ENCODE measurements at regions not wholly inside any gene's neighbourhood (a gene's known extent, or its start where the extent isn't known, plus 50 kb on each side); places are given as distances from the start of the nearest gene placed in this dataset.

DNA sequence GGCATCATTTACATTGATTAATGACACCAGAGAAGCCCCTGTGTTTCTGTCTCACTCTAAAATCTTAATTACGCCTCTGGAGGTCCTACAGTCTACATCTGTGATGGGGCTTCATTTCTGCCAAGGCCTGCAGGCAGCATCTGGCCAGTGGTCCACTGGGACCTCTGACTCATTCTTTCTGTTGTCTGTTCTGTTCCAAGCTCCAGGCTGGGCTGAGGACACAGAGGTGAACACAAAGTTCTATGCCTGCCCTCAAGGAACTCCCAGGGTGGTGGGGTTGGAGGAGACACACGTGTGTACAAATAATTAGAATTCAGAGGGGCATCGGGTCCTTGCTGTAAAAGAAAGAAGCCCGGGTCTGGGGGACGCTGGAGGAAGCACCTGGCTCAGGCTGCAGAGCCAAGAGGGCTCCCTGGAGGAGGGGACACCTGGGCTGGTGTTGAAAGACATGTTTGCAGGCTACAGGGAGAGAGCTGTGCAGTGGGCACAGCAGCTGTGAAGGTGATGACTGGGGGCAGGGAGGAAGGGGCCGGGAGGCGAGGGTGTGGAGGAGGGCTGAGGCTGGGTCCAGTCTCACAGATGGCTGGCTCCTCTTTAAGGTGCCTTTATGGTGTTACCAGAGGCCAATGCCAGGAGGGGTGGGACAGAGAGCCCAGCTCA, 103.3 kb upstream of the PRR23E start:
- no peak for DNase-seq (ENCODE audit: low spot score)

DNA sequence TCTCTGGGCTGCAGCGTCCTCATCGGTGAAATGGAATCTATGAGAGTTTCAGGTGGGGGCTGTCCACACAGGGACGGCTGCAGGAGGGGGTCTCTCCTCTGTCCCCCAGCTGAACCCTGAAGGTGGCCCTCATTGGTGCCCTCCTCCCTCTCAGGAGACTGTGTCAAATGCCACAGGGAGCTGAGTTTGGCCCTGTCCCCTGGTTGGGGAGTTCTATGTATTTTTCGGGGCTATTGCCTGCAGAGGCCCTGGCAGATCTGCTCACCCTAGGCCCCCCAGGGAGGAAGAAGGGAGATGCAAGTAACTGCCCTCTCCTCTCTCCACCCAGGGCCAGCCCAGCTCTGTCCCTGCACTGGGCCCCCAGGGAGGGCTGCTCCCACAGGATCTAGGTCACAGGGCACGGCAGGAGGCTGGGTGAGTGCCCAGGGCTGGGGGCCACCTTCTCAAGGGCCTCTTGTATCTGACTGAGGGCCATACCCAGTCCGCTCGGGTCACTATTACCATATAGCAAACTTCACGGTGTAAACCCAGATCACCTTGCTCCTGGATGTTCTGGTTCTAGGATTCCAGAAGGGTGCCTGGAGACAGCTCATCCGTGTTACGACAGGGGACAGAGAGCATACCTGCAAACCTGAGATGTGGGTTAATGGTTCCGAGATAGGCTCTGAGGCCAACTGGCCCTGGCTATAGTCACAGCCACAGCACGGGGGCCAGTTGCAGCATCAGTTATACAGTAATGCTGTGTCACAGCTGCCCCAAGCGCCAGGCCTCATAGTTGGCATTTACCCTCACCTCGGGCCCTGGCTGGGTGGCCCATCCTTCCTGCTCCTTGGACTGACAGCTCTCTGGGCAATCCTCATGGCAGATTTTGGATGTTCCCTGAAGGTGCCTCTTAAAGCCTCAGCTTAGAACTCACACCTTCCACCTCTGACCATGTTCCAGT, 102.4 kb upstream of the PRR23E start:
- DNase-seq (ENCODE audit: low spot score), result no peak

DNA sequence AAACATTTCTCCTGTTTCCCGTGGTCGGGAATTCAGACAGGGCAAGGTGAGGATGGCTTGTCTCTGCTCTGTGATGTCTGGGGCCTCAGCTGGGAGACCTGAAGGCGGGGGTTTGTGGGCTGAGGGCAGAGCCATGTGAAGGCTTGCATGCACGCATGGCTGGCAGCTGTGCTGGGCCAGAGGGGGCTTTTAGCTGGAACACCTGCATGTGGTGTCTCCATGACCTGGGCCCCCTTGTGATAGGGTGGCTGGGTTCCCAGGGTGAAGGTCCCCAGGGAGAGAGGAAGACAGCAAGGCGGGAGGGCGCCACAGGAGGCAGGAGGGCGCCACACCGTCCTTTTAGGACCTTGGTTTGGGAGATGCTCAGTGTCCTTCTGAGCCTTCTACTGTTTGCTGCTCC, 101.6 kb upstream of the PRR23E start:
- DNase-seq (ENCODE audit: low spot score), result no peak

DNA sequence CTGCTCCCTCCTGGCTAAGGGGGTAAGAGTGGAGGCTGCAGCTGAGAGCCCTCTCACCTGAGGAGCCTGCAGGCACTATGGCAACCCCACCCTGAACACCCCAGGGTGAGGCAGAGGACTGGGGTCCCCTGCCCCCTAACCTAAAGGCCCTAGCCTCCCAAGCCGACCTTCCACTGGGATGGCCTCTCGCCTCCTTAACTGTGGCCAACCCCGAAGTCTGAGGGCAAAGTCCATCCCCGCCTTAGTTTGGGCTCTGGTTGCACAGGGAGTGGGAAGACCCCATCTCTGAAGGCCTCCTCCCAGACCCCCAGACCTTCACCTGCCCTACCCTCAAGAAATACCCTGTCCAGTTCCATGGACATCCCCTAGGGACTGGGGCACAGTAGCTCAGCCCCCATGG, 100.6 kb upstream of the PRR23E start:
- DNase-seq (ENCODE audit: low spot score), result no peak

DNA sequence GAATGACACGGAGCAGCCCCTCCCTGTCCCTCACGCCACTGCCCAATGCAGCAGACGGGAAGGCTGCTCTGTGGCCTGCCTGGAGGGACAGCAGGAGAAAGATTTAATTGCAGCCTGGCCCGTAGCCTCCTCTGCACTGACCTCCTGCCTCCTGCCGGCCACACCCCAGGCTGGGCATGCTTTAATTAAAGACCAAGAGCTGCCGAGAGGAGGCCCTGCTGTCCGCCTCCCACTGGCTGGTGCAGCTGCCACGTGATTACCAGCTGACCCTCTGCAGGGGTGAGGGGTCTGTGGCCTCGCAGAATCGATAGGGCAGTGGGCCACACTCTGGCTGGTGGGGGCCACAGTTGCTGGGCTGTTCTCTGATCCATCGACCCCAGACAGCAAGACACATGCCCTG, 100.2 kb upstream of the PRR23E start:
- no peak for DNase-seq (ENCODE audit: low spot score)

DNA sequence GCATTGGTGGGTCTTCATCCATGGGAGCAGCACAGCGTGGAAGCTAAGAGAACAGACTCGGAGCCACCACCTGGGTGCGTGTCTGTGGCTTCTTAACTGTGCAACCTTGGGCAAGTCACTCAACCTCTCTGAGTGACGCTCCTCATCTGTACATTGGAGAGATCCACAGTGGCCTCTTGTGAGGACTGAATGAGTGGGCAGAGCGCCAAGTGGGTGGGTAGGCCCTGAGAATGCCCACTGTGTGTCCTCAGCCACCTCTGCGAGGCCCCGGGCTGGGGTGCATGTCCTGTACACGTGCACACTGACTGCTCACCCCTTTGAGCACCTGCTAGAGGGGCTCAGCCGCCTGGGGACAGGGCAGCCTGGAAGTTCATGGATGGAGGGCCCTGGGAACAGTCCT, 99.6 kb upstream of the PRR23E start:
- DNase-seq (ENCODE audit: low spot score), result no peak

DNA sequence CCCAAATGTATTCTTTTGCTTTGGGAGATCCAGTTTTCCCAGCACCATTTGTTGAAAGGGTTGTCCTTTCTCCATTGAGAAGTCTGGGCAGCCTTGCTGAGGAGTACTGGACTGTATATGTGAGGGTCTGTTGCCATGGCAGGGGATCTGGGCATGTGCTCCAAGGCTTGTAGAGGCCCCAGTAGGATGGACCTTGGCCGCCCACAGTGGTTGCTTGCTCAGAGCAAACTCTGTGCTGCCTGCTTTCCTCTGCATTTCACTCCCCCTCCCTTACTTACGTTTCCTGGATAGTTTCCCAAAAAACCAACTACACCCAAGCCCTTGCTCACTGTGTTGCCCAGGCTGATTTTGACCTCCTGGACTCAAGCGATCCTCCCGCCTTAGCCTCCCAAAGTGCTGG, 97.2 kb upstream of the PRR23E start:
- DNase-seq (ENCODE audit: low spot score), result no peak

DNA sequence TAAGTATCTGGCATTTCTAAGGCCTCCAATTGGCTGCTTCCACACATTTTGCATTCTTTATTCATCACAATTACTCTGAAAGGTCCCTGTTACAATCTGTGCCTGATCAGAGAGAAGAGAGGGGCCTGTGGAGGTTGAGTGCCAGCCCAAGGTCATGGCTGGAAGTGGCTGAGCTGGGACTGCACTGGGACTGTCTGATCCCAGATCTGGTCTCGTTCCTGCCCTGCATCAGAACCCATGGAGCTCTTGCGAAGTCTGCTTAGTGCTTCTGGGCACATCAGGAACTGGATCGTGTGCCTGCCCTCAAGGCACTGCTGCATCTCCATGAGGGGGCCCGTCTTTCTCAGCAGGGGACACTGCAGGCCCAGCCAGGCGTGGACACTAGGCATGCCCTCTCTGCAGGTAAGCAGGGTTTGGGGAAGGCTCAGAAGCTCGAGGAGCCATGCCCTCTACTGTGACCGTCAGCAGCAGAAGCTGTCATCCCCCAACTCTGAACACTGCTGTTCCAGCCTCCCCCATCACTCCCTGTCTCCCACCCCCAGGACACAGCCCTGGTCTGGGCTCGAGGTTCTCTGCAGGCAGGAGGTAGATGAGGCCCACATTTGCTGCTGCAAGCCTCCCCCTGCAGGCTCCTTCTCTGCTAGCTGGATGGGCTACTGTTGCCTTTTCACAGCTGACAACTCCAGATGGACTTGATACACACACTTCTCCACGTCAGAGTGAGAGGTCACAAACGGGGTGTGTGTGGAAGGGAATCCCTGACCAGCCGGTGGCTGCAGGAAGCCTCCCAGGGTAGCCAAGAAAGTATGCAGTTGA, 96.5 kb upstream of the PRR23E start:
- DNase-seq (ENCODE audit: low spot score), result no peak

DNA sequence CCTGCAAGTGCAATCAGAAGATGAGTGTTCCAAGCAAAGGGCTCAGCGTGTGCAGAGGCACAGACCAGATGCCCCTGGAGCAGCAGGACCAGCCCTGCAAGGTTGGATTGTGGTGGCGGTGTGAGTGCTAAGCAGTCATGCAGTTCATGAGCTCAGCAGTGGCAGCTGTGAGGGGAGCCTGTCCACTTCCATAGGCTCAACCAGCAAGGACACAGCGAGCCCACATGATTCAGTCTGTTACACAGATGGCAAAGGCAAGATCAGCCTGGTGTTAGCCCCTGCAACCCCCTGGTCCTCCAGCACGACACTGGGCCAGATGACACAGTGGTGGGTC, 95.9 kb upstream of the PRR23E start:
- no peak for DNase-seq (ENCODE audit: low spot score)

DNA sequence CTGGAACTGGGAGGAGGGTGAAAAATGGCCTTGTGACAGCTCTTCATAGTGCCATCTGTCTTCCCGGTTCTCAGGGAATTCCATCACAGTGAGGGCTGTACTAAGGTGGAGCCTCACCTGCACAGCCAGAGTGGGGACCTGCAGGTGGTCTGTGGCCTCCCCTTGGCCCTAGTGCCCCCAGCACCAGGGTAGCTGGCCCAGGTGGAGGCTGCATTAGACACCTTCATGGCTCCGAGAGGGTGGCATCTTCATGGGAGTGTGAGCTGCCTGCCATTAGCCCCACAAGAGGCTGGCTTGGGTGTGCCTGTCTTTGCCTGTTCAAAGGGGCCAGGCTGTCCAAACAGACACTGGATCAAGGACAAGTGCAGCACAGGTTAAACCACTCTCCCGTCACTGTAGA, 95.5 kb upstream of the PRR23E start:
- DNase-seq (ENCODE audit: low spot score), result no peak

DNA sequence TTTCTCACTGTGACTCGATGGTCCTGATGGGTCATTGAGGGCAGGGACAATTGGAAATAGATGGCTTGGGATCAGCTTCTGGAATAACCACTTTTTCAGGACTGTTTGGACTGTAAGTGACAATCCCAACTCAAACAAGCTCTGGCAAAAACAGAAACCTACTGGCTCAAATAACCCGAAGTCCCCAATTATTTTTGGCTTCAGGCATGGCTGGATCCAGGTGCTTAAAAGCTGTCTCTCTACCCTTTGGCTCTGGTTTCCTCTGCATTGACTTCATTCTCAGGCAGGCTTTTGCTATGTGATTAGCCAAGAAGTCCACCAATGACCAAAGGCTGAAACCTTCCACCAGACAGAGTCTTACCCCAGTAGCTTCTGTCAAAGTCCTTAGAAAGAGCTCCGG, 92.9 kb upstream of the PRR23E start:
- no peak for DNase-seq (ENCODE audit: low spot score)

DNA sequence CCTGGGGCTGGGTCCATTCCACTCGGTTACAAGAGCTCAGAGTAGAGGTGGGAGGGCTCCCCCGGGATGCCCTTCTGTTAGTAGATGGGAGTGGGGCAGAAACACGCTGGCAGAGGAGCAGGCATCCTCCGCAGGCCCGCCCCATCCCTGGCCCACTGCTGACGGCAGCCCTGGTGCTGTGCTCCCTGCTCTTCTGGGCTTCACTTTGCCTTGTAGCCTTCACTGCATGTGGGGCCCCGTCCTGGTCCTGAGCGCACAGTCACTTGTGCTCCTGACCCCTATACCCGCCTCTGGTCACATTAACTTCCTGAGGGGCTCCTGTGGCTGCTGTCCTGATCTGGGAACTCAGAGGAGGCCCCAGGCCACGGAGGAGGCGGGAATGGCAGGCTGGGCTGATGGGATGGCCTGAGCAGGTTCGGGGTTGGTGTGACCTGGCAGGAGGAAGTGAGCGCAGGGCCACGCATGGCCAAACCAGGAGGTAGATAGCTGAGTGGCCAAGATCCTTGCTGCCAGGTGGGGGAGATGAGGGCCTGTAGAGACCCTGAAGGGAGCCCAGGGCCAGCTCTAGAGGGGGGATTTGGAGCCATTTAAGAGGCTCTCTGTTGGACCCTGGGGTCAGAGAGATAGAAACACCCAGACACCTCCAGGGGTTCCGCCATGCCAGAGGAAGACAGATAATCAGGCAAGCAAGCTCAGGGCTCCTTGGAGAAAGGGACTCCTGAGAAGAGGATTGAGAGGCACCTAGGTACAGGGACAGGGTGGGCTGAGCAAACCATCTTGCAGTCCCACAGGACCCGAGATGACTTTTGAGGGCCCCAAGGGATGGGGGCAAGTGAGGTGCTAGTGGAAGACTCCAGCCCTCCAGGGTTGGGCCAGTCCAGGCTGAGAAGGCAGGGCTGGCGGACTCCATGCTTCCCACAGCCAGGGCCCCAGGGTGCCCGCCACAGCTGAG, 92.2 kb upstream of the PRR23E start:
- DNase-seq (ENCODE audit: low spot score), result no peak

DNA sequence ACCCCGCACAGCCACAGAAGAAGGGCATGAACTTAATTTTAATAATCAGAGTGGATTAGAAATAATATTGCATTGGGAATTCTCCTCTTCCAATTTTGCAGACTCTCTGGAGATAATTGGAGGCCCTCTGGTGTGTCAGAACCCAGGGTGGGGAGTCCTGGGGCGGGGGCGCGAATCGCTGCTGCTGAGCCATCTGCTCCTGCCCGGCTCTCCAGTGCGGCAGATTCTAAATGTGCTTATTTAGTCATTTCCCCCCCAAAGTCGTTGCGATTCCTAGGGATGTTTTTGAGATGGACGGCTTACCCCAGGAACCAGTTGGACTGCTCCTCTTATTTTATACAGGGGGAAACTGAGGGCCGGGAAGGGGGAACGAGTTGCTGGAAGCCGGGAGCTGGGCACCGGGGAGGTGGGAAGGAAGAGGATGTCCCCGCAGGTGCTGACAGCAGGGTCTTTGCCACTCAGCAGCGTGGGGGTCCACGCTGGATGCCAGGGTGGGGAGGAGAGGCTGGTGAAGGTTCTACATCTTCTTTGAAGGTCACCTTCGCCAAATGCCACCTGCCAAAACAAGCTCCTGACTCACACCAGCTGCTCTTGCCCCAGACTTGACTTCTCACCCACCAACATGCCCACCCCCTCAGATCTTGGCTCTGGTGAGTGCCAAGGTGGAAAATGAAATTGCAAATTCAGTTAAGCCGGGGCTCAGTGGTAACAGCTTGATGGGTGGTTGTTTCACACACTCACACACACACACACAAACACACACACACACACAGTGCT, 91.3 kb upstream of the PRR23E start:
- DNase-seq (ENCODE audit: low spot score), result no peak

DNA sequence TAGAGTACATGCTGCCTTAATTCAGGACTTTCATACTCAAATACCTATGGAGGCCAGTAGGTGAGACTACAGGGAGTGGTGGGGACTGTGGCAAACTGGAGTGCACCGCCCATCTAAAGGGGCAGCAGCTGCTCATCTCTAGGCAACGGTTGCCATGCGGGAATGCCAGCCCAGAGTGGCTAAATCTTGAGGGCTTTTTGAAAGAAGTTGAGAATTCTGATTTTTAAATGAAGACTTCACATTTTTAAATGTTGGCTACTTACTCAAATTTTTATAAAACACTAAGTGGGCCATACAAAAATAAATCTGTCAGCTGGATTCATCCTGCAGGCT, 90.8 kb upstream of the PRR23E start:
- DNase-seq (ENCODE audit: low spot score), result no peak

DNA sequence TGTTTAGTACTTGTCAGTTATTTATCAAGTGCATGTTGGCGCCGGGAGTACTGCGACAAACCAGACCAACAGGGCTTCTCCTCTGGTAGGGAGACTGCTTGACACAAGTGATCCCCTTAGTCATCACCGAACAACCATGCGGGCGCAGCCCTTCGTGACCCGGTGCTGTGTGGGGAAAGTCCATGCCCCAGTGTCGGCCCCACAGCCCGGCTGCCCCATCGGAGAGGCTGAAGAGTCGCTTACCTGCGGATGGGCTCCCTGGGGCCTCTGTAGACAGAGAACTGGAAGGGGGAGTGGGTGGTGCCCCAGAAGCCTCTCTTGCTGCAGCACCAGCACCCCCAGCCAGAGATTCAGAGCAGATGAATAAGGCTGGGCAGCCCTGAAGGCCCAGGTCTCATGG, 90.3 kb upstream of the PRR23E start:
- no peak for DNase-seq (ENCODE audit: low spot score)

DNA sequence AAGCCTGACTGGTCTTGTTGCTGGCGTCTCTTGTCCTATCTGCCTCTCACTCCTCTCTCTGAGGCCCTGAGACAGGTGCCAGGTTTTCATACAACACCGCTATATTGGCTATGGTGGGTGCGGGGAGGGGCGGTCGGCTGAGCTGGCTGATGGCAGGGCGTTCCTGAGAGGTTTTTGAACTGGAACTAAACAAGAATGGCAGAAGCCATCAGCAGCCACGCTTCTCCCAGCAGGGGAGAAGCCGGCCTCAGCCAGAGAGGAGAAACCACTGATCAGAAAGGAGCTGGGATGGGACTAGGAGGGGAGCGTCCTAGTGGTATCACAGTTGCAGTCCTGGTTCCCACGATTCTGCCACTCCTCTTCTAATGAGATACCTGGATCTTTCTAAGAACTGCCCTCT, 89.9 kb upstream of the PRR23E start:
- DNase-seq (ENCODE audit: low spot score), result no peak

DNA sequence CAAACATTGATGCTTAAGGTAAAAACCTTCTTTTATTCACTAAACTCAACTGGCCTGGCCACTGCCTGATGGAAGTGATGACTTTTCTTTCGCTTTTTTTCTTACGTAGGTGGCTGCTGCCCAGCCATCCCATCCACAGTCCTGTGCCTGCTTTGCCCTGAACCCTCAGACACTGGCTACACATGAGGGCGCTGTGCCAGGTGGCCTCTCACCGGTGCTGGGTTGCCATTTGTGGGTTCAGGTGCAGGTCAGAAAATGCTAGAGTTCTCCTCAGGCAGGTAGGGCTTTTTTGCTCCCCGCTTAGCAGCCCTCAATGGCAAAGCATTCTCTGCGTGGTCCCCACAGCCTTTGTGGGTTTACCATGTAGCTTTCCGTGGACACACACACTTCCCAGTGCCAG, 88.3 kb upstream of the PRR23E start:
- no peak for DNase-seq (ENCODE audit: low spot score)

DNA sequence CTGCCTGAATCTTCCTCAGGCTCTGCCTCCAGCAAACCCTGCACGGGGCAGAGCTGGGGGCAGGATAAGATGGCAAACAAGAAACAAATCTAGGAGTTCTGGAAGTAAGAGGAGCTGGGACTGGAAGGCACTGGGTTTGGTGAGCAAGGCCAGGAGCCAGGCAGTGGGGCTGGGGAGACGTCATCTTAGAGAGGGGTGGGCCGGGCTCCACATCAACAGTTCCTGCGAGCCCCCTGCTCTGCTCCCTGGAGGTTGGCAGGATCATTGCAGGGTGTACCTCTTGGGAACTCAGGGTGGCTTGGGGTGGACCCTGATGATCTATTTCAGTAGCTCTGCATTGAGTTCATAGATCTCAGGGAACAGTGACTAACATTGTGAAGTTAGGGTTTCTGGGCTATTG, 87.3 kb upstream of the PRR23E start:
- no peak for DNase-seq (ENCODE audit: low spot score)

DNA sequence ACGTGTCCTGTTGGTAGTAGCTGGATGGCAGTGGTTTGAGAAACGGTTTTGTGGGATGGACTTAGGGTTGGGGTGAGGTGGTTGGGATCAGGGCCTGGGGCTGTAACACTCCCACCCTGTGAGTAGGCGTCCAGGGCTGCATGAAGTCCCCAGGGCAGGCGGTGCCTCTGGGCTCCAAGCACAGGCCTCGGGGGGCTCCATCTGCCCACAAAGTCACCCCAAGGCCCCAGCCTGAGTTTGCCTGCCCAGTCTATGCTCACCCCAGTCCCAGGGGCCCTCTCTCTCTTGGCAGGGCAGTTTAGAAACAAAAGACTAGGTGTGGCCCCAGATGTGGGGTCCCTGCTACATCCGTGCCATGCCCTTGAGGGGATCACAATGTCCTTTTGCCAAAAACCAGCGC, 86.9 kb upstream of the PRR23E start:
- no peak for DNase-seq (ENCODE audit: low spot score)

DNA sequence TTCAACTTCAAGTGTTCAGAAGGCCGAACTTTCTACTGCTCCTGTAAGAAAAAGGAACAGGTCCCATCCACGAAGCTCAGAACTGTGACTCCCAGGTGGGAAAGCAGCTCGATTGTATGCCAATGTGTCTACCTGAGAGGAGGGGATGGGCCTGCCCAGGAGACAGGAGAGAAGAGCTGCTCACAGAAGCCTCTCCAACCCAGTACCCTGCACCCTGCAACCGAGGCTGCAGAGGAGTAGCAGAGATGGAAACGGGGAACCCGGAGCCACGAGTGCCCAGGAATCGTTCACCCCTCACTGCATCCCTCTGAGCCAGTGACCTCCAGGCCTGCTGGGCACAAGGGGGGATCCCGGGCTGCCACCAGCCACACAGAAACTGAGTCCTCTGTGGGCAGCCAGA, 86.5 kb upstream of the PRR23E start:
- DNase-seq (ENCODE audit: low spot score), result no peak

DNA sequence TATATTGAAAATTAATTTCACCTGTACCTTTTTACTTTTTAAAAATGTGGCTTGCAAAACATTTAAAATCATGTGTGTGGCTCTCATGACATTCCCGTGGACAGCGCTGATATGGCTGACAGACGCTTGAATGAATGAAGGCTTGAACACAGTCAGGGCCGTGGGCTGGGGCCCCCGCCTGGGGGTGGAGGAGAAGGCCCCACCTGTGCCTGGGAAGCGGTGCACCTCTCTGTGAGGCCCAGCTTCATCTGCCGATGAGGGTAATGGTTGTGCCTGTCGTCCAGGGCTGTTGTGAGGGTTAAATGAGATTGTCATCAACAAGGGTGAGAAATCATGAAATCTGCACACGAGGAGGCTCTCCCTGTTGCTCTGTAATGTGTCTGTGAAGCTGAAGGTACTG, 85.9 kb upstream of the PRR23E start:
- no peak for DNase-seq (ENCODE audit: low spot score)
